Hematopoietic multipotent progenitor cell treated with erythropoietin and hydrocortisone succinate and interleukin-3 and kit ligand, for 6 days (in vitro differentiated cells): ENCODE measurements at regions not wholly inside any gene's neighbourhood (a gene's known extent, or its start where the extent isn't known, plus 50 kb on each side); places are given as distances from the start of the nearest gene placed in this dataset.

Experiments
- DNase-seq: peaks from one replicate; pipeline ENCODE4 v3.0.0-alpha.2; 2015

DNA sequence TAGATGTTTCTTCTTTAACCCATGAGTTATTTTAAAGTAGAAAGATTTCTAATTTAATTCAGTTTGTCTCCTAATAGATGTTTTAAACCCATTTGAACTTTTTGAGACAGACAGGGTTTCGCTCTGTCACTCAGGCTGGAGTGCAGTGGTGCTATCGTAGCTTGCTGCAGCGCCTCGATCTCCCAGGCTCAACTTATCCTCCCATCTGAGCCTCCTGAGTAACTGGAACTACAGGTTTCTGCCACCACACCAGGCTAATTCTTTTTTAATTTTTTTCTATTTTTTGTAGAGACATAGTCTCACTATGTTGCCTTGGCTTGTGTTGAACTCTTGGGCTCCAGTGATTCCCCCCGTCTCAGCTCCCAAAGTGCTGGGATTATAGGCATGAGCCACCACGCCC lies 53.0 kb upstream of the RAB18 start:
- DNase-seq: no peak

DNA sequence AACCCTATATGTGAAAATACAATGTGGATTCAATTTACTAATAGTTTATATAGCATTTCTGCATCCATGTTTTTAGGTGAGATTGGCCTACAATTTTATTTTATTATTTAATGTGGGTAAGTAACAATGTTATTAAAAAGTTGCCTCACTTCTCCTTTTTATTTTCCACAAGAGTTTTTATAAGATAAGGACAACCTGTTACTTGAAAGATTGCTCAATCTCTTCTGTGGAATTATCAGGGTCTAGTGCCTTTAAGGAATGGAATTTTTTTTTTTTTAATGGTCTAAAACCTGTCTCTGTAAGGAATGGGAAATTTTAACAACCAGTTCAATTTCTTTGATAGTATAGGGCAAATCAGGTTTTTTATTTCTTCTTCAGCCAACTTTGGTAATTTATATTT lies 53.9 kb upstream of the RAB18 start:
- DNase-seq: peak; percentile 23

DNA sequence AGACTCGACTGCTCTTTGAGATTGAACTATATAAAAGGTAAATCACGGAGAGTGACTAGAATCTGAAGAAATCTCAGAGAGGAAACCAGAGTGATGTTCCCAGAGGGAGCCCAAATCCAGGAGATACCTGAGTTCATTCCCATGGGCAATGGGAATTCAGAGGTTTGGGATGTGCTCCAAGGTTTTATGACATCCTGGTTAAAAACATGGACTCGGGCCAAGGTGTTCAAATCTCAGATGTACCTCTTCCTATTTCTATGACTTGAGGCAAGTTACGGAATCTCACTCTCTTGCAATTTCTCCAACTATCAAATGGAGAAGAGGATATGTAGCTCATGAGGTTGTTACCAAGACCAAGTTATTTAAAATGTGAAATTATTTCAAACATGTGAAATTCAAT lies 54.5 kb upstream of the RAB18 start:
- DNase-seq: no peak

DNA sequence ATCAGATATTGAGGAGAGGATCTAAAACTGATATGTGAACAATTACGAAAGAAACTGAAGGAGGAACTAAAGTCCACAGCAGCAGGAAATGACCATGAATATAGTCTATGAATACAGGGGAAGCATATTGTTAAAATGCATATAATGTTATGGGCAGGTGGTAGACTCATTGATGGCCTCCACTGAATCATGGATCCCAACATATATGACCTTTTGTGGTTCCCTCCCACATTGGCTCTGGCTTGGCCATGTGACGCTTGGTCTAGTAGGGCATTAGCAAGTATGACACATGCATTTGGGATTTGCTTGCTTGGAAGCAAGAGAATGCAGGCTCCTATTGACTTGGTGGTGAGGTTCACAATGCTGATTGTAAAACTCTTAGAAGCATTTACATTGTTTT lies 55.2 kb upstream of the RAB18 start:
- DNase-seq: peak; percentile 39

DNA sequence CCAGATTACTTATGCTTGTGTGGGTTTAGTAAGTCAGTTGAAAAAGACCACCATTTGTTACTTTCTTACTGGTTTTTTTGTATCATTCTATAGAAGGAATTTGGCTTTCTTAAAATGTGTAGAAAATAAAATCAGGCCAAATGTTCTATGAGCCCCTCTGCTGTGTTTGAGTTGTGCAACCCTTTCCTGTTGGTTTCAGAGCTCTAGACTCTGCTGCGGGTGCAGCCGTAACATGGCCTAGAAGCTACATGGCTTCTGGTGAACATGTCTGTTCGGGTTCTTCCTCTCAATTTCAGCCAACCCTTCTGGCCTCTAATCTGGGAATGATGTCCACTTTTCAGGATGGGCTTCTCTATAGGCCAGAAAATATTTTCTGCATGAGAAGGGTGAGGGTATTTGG lies 56.6 kb upstream of the RAB18 start:
- DNase-seq: peak; percentile 63

DNA sequence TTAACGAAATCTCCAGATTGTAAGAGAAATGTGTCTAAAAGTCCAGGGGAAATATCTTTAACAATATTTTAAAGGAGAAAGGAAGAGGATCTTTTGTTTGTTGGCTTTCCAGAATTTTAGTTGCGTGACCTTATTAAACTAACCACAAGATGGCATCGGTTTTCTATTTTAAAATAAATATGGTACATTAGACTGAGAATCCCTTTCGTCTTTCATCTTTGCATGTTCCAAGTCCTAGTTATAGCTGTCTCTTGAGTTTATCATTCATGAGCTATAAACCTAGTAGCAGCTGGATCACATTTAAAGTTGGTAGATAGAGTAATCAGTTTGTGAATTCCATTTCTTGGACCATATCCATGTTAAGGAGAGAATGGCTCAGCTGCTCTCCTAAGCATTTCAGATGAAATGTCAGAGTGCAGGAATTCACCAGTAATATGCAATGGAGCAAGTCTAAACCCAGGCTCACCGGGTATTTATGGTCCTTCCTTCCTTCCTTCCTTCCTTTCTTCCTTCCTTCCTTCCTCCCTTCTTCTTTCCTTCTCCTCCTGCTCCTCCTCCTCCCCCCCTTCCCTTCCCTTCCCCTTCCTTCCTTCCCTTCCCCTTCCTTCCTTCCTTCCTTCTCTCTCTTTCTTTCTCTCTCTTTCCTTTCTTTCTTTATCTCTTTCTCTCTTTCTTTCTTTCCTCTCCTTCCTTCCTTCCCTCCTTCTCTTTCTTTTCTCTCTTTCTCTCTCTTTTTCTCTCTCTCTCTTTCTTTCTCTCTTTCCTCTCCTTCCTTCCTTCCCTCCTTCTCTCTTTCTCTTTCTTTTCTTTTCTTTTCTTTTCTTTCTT lies 57.8 kb upstream of the RAB18 start:
- DNase-seq: peak; percentile 79

DNA sequence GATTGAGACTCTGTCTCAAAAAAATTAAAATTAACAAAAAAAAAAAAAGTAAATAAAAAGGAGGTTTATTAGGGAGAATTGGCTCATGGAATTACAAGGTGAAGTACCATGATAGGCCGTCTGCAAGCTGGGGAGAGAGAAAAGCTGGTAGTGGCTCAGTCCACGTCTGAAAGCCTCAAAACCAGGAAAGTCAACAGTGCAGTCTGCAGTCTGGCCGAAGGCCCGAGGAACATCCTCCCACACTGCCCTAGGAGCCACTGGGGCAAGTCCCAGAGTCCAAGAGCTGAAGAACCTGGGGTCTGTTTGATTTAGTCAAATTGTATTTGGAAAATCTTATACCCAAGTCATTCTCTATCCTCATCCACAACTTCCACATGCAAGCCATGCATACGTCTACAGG lies 59.0 kb upstream of the RAB18 start:
- DNase-seq: no peak

DNA sequence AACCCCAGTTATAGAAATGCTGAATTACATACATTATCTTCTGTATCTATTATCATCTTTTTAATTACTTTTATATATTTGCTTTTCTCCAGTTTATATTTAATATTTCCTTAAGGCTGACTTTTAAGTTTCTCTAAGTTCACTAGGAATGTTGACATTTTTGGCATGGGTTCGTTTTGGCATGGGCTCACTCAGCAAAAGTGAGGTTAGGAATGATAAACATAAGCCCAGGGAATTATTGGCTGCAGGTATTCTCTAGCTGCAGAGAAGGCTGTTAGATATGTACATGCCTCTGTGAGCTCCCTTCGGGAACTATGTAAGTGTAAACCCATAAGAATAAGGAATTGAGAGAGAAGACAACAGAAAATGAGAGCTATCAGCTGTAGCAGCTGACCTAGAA lies 63.6 kb upstream of the RAB18 start:
- no peak for DNase-seq

DNA sequence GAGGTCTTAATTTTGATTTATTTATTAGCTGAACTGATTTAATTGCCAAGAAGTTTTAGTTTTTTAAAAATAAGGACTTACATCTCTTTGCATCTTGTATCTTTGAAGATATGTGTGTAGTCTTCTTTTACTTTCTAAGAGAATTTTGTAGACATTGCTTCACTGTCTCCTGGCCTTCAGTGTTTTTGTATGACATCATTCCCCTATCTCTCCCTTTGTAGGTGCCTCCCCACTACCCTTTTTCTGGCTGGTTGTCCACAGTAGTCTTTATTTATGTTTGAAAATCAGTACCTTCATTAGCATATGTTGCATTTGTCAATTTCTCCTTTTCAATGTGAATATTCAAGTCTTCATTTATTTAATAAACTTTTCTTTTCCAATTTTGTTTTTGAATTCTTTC lies 64.1 kb upstream of the RAB18 start:
- DNase-seq: no peak

DNA sequence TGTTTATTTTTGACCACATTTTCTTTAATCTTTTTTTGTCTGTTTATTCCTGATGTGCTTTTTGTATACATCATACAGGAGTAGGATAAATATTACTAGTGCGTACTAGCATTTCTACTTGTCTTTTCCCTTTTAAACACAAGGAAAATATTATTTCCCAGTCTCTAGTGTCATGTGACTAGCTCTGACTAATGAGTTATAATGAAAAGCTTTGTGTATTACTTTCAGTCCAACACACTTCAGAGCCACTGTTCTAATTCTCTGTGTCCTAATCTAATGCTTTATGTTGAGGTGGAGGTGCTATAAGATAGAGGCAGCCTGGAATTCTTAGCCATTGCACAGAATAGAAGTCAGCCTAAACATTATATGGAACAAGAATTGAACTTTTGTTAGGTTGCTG lies 65.0 kb upstream of the RAB18 start:
- no peak for DNase-seq

DNA sequence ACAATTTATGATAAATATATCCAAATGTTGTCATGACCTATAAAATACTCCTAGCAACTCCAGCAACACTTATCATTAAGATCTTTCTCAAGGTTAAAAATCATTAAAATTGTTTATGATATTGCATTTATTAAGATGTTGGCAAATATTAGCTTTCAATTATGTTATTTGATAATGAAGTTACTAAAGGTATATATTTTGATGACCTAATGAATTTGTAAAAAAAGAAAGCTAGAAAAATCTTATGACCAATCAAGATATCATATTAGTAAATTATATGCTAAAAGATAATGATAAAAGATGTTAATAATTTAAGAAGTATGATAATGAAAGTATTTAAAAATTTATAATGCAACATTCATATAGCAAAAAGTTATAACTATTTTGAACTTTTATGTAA lies 66.3 kb upstream of the RAB18 start:
- no peak for DNase-seq

DNA sequence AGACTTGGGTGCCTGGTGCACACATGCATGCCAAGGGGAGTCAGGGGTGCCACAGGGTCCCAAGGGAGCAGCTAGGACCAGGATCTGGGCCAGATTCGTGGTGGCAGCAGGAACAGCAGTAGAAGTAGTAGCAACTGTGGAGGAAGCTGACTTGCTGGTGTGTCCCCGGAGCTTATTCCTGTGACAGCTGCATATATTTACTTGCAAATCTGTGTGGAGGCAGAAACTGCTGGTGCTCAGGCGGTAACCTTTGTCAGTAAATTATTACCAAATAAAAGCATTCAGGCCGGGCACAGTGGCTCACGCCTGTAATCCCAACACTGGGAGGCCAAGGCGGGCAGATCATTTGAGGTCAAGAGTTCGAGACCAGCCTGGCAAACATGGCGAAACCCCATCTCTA lies 67.4 kb upstream of the RAB18 start:
- no peak for DNase-seq

DNA sequence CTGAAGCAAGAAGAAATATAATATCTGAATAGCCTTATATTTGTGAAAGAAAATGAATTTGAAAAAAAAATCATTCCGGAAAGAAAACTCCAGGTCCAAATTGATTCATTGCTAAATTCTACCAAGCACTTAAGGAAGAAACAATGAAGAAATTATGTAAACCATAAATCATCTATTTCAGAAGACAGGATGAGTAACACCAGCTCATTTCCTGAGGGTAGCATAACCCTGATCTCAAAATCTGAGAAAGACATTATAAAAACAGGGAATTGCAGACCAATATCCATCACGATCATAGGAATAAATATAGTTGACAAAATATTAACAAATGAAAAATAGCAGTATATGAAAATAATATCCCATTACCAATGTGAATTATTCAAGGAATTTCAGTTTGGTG lies 70.1 kb upstream of the RAB18 start:
- DNase-seq: no peak

DNA sequence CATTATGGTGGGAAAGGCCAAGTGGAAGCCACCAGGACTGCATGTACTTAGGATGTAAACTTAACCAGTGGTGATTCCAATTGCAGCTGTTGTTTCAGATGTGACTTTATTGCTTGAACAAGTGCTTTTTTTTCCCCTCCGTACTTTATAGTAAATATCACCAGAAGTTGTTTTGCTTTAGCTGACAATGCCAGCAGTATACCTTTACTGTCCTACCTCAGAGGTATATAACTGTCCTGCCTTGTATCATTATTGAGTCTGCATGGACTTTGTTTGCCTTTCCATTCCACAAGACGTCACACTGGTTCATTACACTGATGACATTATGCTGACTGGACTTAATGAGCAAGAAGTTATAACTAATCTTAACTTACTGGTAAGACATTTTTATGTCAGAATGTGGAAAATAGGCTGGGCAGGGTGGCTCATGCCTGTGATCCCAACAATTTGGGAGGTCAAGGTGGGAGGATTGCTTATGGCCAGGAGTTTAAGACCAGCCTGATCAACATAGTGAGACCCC lies 77.1 kb upstream of the RAB18 start:
- DNase-seq: no peak

DNA sequence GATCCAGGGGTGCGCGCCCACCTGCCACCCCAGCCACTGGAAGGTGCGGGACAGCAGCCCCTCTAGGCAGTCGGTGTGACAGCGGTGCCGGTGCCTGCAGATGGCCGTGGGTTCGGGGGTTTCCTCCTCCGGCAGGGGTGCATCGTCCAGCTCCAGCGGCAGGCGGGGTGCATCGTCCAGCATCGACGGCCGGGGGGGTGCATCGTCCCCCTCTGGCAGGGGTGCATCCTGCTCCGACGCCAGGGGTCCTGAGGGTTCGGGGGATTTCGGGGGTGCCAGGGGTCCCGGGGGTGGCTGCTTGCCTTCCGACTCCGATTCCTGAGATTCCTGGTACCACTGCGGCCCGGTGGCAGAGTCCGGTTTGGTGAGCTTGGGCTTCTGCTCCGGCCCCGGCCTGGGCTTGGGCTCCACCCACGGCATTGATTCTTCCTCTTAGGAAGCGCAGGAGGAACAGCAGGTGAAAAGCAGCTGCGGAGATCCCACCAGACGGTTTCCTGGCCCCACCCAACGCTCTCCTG lies 90.2 kb upstream of the RAB18 start:
- DNase-seq: no peak

DNA sequence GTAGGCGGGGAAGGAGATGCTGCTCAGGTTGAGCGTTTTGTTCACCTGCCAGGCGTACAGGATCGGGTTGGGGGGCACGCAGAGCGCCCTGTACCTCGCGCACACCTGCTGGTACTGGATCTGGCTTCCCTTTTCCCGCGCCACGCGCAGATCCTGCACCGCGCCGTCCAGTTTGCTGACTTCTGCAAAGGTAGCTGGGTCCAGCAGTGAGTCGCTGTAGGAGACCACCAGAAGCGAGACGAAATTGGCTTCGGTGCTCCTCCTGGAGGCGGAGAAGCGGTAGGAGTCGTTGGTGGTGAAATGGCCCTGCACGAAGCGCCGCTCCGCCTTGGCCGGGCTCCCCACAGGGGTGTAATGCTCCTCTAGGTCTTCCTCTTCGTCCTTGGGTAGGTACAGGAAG lies 90.7 kb upstream of the RAB18 start:
- no peak for DNase-seq

DNA sequence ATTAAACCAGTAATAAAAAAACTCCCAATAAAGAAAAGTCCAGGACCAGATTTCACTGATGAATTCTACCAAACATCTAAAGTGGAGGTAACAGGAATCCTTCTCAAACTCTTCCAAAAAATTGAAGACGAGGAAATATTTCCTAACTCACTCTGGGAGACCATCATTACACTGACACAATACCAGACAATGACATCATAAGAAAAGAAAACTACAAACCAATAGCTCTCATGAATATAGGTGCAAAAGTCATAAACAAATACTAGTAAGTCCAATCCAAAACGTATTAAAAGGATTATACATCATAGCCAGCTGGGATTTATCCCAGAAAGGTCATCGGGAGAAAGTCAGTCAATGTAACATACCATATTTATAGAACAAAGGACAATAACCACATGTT lies 94.0 kb upstream of the RAB18 start:
- DNase-seq: no peak

DNA sequence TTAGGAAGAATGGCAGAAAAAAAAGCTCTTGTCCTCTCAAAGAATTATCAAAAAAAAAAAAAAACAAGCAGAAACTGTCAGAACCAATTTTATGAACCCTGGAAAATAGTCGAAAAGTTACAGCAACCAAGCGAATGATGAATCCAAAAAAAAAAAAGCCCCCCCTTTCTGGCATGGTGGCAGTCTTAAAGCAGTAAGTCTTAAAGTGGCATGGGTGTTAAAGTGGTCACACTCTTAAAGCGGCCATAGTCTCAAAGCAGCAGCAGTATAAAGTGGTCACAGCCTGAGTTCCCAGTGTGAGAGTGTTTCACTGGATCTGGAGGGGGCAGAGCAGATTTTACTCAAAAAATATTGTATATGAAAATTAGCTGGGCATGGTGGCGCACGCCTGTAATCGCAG lies 96.8 kb upstream of the RAB18 start:
- DNase-seq: no peak

DNA sequence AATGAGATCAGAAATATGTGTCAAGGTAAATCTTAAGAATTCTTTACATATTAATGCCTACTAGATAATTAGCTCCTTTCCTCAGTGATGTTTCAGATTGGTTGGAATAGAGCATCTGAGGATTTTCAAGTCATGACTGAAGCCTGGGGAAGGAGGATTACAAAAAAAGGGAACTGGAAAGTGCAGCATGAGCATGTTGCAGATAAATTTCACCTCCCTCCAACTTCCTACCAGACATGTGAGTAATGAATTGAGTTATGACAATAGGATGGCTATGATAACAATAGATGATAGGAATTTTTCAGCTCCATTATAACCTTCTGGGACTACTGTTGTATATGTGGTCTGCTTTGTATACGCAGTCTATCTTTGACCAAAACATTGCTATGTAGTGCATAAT lies 104.2 kb upstream of the RAB18 start:
- peak; percentile 7 for DNase-seq

DNA sequence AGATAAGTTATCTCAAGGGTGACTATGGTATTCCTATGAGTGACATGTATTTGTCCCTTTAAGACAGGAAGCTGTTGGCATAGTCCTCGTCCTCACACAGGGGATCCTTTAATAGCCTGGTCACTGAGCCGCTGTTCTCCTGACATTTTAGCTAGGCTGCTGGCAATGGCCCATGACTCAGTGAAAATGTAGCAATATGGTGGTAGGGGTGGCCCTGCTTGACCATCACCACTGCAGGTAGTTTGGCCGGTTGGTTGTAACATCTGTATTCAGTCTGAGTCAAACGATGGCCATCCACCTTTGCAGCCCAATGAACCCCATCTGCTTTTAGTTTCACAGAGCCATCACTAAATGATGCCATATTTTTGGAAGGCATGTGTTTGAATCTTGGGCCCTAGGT lies 110.1 kb upstream of the RAB18 start:
- no peak for DNase-seq

DNA sequence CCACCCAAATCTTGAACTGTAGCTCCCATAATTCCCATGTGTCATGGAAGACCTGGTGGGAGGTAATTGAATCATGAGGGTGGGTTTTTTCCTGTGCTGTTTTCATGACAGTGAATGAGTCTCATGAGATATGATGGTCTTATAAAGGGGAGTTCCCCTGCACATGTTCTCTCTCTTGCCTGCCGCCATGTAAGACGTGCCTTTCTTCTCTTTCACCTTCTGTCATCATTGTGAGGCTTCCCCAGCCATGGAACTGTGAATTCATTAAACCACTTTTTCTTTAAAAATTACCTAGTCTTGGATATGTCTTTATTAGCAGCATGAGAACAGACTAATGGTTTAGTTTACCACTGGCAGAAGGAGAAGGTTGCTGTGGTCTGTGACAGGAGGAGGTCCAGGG lies 111.5 kb upstream of the RAB18 start:
- DNase-seq: no peak

DNA sequence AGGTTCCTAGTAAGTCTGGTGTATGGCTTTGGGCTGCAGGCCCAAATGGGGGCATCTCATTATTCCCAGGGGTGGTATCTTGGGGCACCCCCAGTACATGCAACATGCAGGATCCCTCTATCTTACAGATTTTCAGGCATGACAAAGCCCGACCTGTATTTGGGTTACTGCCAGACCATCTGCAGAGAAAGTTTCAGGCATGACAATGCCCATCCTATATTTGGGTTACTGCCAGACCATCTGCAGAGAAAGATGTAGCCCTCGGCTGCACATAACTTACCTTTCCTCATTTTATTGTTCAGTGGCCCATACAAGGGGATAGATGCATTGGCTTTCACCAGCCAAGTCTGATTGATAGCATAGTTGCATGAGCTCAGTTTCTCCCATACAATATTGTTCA lies 112.2 kb upstream of the RAB18 start:
- no peak for DNase-seq

DNA sequence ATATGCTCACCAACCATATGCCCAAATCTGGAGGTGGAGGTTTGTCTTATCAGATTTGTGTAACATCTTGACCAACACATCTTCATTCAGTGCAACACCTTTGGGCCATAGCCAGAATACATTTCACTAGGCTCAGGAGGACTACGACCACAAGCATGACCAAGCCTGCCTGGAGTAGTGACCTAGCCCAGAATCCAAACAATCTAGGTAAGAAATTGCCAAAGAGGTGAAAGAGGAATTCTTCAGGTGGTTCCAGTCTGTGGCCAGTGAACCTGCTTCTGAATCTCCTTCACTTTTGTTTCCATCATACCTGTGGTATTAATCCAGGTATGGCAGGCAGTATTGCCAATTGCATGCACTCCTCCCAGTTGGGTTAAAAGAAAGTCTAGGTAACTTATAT lies 112.8 kb upstream of the RAB18 start:
- no peak for DNase-seq

DNA sequence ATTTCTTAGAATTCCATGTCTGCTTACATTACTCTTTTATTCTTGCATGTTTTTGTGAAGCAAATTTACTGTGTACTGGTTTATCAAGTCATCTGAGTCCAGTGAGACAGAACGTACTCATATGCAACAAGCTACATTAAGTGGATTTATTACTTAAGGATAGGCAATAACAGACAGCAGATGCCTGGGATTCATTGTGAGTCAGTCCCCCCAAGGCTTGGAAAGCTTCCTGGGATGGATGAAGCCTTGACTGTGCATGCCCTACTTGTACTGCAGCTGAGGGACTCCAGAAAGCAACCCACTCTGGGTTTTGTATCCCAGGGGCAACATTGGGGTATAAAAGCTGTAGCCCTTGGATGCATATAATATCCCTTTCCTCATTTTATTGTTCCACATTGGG lies 113.4 kb upstream of the RAB18 start:
- no peak for DNase-seq

DNA sequence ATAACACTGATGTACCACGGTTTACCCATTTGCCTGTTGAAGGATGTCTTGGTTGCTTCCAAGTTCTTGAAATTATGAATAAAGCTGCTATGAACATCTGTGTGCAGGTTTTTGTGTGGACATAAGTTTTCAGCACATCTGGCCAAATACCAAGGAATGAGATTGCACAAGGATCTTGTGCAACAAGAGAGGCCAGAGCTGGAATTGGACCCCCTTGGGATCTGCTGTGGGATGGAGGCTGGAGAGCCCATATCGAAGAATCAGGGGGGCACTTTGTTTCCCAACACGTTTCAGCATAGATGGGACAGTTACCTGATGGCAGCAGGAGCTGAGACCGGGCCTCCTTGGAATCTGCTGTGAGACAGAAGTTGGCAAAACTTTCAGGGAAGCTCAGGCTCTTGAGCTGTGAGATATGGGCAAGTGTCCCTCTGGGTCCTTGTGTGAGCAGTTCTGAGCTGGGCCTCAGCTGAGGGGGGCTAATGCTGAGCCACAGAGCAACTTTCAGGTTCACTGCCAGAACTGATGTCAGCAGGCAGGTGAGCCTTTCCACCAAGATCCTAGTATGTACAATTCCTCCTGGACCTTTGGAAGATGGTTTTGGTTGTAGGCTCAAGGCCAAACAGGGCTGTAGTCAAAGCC lies 115.2 kb upstream of the RAB18 start:
- DNase-seq: no peak
